ENCODE measurements at regions not wholly inside any gene's neighbourhood (a gene's known extent, or its start where the extent isn't known, plus 50 kb on each side); places are given as distances from the start of the nearest gene placed in this dataset.

- TF ChIP-seq GATA2 (IDR thresholded peaks at IDR 0.05; ENCODE audit: low read depth, low read length) = no peak
- no peak for TF ChIP-seq GATA3 (IDR thresholded peaks at IDR 0.05; ENCODE audit: low read depth, low read length)
These were observed 412.6 kb upstream of the SOX5 start for GRCh38 chr12:24361877-24362580.

All from SH-SY5Y (cell line).